H9 (cell line): ENCODE measurements at regions not wholly inside any gene's neighbourhood (a gene's known extent, or its start where the extent isn't known, plus 50 kb on each side); places are given as distances from the start of the nearest gene placed in this dataset.

Experiments used
- DNase-seq: peaks from one replicate; pipeline ENCODE4 v3.0.0-alpha.2; 2017
- H2AFZ ChIP-seq: one replicate; pipeline ENCODE4 v1.6.1; 2013; ENCODE audit warnings: mild to moderate bottlenecking, low read length, control low read depth, moderate library complexity
- H2AK5ac ChIP-seq: 2 replicates; pipeline ENCODE4 v1.6.1; 2013; ENCODE audit warnings: low read length, control low read depth, mixed read lengths; ENCODE audit not compliant: insufficient read length
- H2BK120ac ChIP-seq: one replicate; pipeline ENCODE4 v1.6.1; 2013; ENCODE audit warnings: low read depth, mild to moderate bottlenecking, low read length, control low read depth, inconsistent platforms; ENCODE audit not compliant: poor library complexity, severe bottlenecking
- H2BK12ac ChIP-seq: 2 replicates; pipeline ENCODE4 v1.6.1; 2013; ENCODE audit warnings: low read length, control low read depth, mixed read lengths, low read depth; ENCODE audit not compliant: insufficient read length
- H2BK15ac ChIP-seq: 2 replicates; pipeline ENCODE4 v1.6.1; 2013; ENCODE audit warnings: low read depth, low read length, control low read depth
- H2BK20ac ChIP-seq: one replicate; pipeline ENCODE4 v1.6.1; 2013; ENCODE audit warnings: low read depth, mild to moderate bottlenecking, low read length, control low read depth, inconsistent platforms; ENCODE audit not compliant: poor library complexity, severe bottlenecking
- H2BK5ac ChIP-seq: 2 replicates; pipeline ENCODE4 v1.6.1; 2013; ENCODE audit warnings: low read length, control low read depth, mixed read lengths; ENCODE audit not compliant: insufficient read length
- H3K14ac ChIP-seq: 2 replicates; pipeline ENCODE4 v1.6.1; 2013; ENCODE audit warnings: low read length, control low read depth; ENCODE audit not compliant: insufficient read depth
- H3K18ac ChIP-seq: 2 replicates; pipeline ENCODE4 v1.6.1; 2013; ENCODE audit warnings: low read depth, mild to moderate bottlenecking, mixed read lengths, low read length, control low read depth; ENCODE audit not compliant: insufficient read length
- H3K23ac ChIP-seq: 2 replicates; pipeline ENCODE4 v1.6.1; 2013; ENCODE audit warnings: low read length, control low read depth, mixed read lengths, low read depth; ENCODE audit not compliant: insufficient read length
- H3K23me2 ChIP-seq: 2 replicates; pipeline ENCODE4 v1.6.1; 2013; ENCODE audit warnings: low read depth, mild to moderate bottlenecking, mixed read lengths, low read length, control low read depth; ENCODE audit not compliant: insufficient read length, poor library complexity, severe bottlenecking
- H3K27ac ChIP-seq: 2 replicates; pipeline ENCODE4 v1.5.1; 2013; ENCODE audit warnings: low read length, control low read depth, mixed read lengths, low read depth; ENCODE audit not compliant: insufficient read length
- H3K27me3 ChIP-seq: 2 replicates; pipeline ENCODE4 v1.6.1; 2013; ENCODE audit warnings: low read length, control low read depth, inconsistent platforms; ENCODE audit not compliant: insufficient read depth
- H3K4ac ChIP-seq: 2 replicates; pipeline ENCODE4 v1.6.1; 2013; ENCODE audit warnings: low read depth, mild to moderate bottlenecking, control low read depth, inconsistent platforms, low read length, moderate library complexity
- H3K4me1 ChIP-seq: 2 replicates; pipeline ENCODE4 v1.6.1; 2013; ENCODE audit warnings: low read length, control low read depth, inconsistent platforms; ENCODE audit not compliant: insufficient read depth
- H3K4me2 ChIP-seq: 2 replicates; pipeline ENCODE4 v1.6.1; 2013; ENCODE audit warnings: low read length, control low read depth, mixed read lengths; ENCODE audit not compliant: insufficient read length, insufficient read depth
- H3K56ac ChIP-seq: 2 replicates; pipeline ENCODE4 v1.6.1; 2013; ENCODE audit warnings: low read depth, mild to moderate bottlenecking, mixed read lengths, low read length, control low read depth; ENCODE audit not compliant: insufficient read length
- H3K79me1 ChIP-seq: 2 replicates; pipeline ENCODE4 v1.6.1; 2013; ENCODE audit warnings: low read depth, mild to moderate bottlenecking, moderate library complexity, low read length, control low read depth, inconsistent platforms; ENCODE audit not compliant: insufficient read depth, poor library complexity, severe bottlenecking
- H3K79me2 ChIP-seq: 2 replicates; pipeline ENCODE4 v1.6.1; 2013; ENCODE audit warnings: low read length, control low read depth, inconsistent platforms; ENCODE audit not compliant: insufficient read depth
- H3K9ac ChIP-seq: 2 replicates; pipeline ENCODE4 v1.6.1; 2013; ENCODE audit warnings: low read length, control low read depth, mixed read lengths; ENCODE audit not compliant: insufficient read length; ENCODE audit errors: extremely low read depth
- H3K9me3 ChIP-seq: one replicate; pipeline ENCODE4 v1.6.1; 2013; ENCODE audit warnings: low read depth, low read length, inconsistent platforms; ENCODE audit not compliant: control insufficient read depth
- H3T11ph ChIP-seq: one replicate; pipeline ENCODE4 v1.6.1; 2013; ENCODE audit warnings: mild to moderate bottlenecking, low read length, control low read depth, inconsistent platforms
- H4K20me1 ChIP-seq: one replicate; pipeline ENCODE4 v1.6.1; 2013; ENCODE audit not compliant: control insufficient read depth, insufficient read length, insufficient read depth
- H4K5ac ChIP-seq: 2 replicates; pipeline ENCODE4 v1.6.1; 2013; ENCODE audit warnings: low read depth, mild to moderate bottlenecking, mixed read lengths, low read length, control low read depth; ENCODE audit not compliant: insufficient read length
- H4K8ac ChIP-seq: replicated peaks from 2 replicates; pipeline ENCODE4 v1.6.1; 2013; ENCODE audit warnings: low read length, control low read depth, mixed read lengths, low read depth; ENCODE audit not compliant: insufficient read length
- H4K91ac ChIP-seq: 2 replicates; pipeline ENCODE4 v1.6.1; 2013; ENCODE audit warnings: low read depth, mild to moderate bottlenecking, moderate library complexity, mixed read lengths, low read length, control low read depth; ENCODE audit not compliant: insufficient read length
- H3K27ac Mint-ChIP-seq, 3 experiments: 2 replicates in 2 of 3; 3 replicates in 1 of 3; pipeline ENCODE4 v1.8.0; 2020 to 2021; ENCODE audit warnings: mixed read lengths in 3 of 3, mild to moderate bottlenecking in 1 of 3, moderate library complexity in 1 of 3
- H3K27me3 Mint-ChIP-seq: 2 replicates; pipeline ENCODE4 v1.8.0; 2021; ENCODE audit warnings: low read depth, mild to moderate bottlenecking, moderate library complexity, mixed read lengths
- H3K36me3 Mint-ChIP-seq, 3 experiments: 2 replicates in 2 of 3; 3 replicates in 1 of 3; pipeline ENCODE4 v1.8.0; 2020 to 2021; ENCODE audit warnings: low read depth in 3 of 3, mixed read lengths in 3 of 3; ENCODE audit not compliant: insufficient read depth in 1 of 3
- H3K4me1 Mint-ChIP-seq, 2 experiments: 2 replicates each; pipeline ENCODE4 v1.8.0; 2020; ENCODE audit warnings: mixed read lengths in 2 of 2
- H3K4me3 Mint-ChIP-seq, 2 experiments: 2 replicates in 1 of 2; 3 replicates in 1 of 2; pipeline ENCODE4 v1.8.0; 2020 to 2021; ENCODE audit warnings: mild to moderate bottlenecking in 2 of 2, mixed read lengths in 2 of 2, moderate library complexity in 1 of 2
- H3K9me3 Mint-ChIP-seq, 2 experiments: 2 replicates in 1 of 2; 3 replicates in 1 of 2; pipeline ENCODE4 v1.8.0; 2020; ENCODE audit warnings: mild to moderate bottlenecking in 2 of 2, mixed read lengths in 2 of 2, moderate library complexity in 1 of 2
- WGBS: extraction: QIAGEN DNeasy Blood & Tissue Kit; methylation state at CpG from one replicate; pipeline ENCODE4 v1.1.7; 2013; ENCODE audit warnings: missing lambda C conversion rate, low lambda C conversion rate, mixed read lengths; ENCODE audit not compliant: insufficient read length; ENCODE audit errors: extremely low coverage; 5-methylcytosine and 5-hydroxymethylcytosine counted together
- TF ChIP-seq, protein P1 (sequence below): fragments of 200-600 bp; sonication (generic); conservative IDR thresholded peaks from 3 replicates; pipeline ENCODE4 v1.8.0; 2021; ENCODE audit warnings: antibody characterized with exemption, mild to moderate bottlenecking

DNA sequence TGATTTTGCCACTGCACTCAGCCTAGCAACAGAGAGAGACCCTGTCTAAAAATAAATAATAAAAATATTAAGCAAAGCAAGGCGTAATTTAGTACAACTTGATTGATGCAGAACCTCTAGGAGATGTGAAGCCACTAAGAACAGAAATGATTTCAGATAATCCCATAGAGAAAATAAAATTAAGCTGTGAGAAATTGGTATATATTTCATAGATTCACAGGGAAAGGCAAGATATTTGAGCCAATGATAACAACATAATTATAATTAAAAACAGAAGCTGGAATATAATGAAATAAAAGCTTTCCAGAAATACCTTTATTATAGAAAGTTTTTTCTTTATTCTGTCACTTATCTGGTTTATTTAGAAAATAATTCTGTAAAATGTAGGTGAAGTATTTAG is 88.9 kb upstream of the GULP1 start:
- Histone ChIP-seq H3K9ac (no peak overlapping the region), H2AFZ (no peak overlapping the region), H2BK5ac (no peak overlapping the region), H3K79me1 (no peaks in the 10 kb centered on the region), H3K18ac (no peak overlapping the region), H3K9me3 (no peaks in the 10 kb centered on the region), H4K8ac (no peak overlapping the region), H2AK5ac (no peak overlapping the region), H2BK12ac (no peak overlapping the region), H3K4ac (no peak overlapping the region), H3K4me2 (no peak overlapping the region), H3K27me3 (no peaks in the 10 kb centered on the region), H2BK120ac (no peak overlapping the region), H4K20me1 (no peaks in the 10 kb centered on the region), H3K79me2 (no peaks in the 10 kb centered on the region), H3K14ac (no peak overlapping the region), H3K4me1 (no peaks in the 10 kb centered on the region), H3K56ac (no peak overlapping the region), H3K23me2 (no peaks in the 10 kb centered on the region), H4K91ac (no peak overlapping the region), H2BK20ac (no peak overlapping the region), H3K27ac (no peak overlapping the region), H3K23ac (no peak overlapping the region), H4K5ac (no peak overlapping the region), H3T11ph (no peak overlapping the region), H2BK15ac (no peak overlapping the region)
- Mint-ChIP-seq H3K4me3 (no peak overlapping the region), H3K36me3 (no peaks in the 10 kb centered on the region), H3K27ac (no peak overlapping the region), H3K4me1 (peaks cover 0 to 8% of the 10 kb centered on the region in 2 experiments; a peak in 2 of 4 replicates), H3K9me3 (no peaks in the 10 kb centered on the region), H3K27me3 (no peaks in the 10 kb centered on the region)
- TF ChIP-seq, protein P1, sequence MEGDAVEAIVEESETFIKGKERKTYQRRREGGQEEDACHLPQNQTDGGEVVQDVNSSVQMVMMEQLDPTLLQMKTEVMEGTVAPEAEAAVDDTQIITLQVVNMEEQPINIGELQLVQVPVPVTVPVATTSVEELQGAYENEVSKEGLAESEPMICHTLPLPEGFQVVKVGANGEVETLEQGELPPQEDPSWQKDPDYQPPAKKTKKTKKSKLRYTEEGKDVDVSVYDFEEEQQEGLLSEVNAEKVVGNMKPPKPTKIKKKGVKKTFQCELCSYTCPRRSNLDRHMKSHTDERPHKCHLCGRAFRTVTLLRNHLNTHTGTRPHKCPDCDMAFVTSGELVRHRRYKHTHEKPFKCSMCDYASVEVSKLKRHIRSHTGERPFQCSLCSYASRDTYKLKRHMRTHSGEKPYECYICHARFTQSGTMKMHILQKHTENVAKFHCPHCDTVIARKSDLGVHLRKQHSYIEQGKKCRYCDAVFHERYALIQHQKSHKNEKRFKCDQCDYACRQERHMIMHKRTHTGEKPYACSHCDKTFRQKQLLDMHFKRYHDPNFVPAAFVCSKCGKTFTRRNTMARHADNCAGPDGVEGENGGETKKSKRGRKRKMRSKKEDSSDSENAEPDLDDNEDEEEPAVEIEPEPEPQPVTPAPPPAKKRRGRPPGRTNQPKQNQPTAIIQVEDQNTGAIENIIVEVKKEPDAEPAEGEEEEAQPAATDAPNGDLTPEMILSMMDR = no peak
- no CpG with 5 or more reads among the region's 1 CpG for WGBS
- no peak for DNase-seq
